H9 (cell line): ENCODE measurements at regions not wholly inside any gene's neighbourhood (a gene's known extent, or its start where the extent isn't known, plus 50 kb on each side); places are given as distances from the start of the nearest gene placed in this dataset.
A peak's percentile ranks its signal among the peaks of the same experiment; 100 is the strongest.

Experiments
- DNase-seq: peaks from one replicate; pipeline ENCODE4 v3.0.0-alpha.2; 2017
- H2AFZ ChIP-seq: one replicate; pipeline ENCODE4 v1.6.1; 2013; ENCODE audit warnings: mild to moderate bottlenecking, low read length, control low read depth, moderate library complexity
- H2AK5ac ChIP-seq: 2 replicates; pipeline ENCODE4 v1.6.1; 2013; ENCODE audit warnings: low read length, control low read depth, mixed read lengths; ENCODE audit not compliant: insufficient read length
- H2BK120ac ChIP-seq: one replicate; pipeline ENCODE4 v1.6.1; 2013; ENCODE audit warnings: low read depth, mild to moderate bottlenecking, low read length, control low read depth, inconsistent platforms; ENCODE audit not compliant: poor library complexity, severe bottlenecking
- H2BK12ac ChIP-seq: 2 replicates; pipeline ENCODE4 v1.6.1; 2013; ENCODE audit warnings: low read length, control low read depth, mixed read lengths, low read depth; ENCODE audit not compliant: insufficient read length
- H2BK15ac ChIP-seq: 2 replicates; pipeline ENCODE4 v1.6.1; 2013; ENCODE audit warnings: low read depth, low read length, control low read depth
- H2BK20ac ChIP-seq: one replicate; pipeline ENCODE4 v1.6.1; 2013; ENCODE audit warnings: low read depth, mild to moderate bottlenecking, low read length, control low read depth, inconsistent platforms; ENCODE audit not compliant: poor library complexity, severe bottlenecking
- H2BK5ac ChIP-seq: 2 replicates; pipeline ENCODE4 v1.6.1; 2013; ENCODE audit warnings: low read length, control low read depth, mixed read lengths; ENCODE audit not compliant: insufficient read length
- H3K14ac ChIP-seq: 2 replicates; pipeline ENCODE4 v1.6.1; 2013; ENCODE audit warnings: low read length, control low read depth; ENCODE audit not compliant: insufficient read depth
- H3K18ac ChIP-seq: 2 replicates; pipeline ENCODE4 v1.6.1; 2013; ENCODE audit warnings: low read depth, mild to moderate bottlenecking, mixed read lengths, low read length, control low read depth; ENCODE audit not compliant: insufficient read length
- H3K23ac ChIP-seq: 2 replicates; pipeline ENCODE4 v1.6.1; 2013; ENCODE audit warnings: low read length, control low read depth, mixed read lengths, low read depth; ENCODE audit not compliant: insufficient read length
- H3K23me2 ChIP-seq: 2 replicates; pipeline ENCODE4 v1.6.1; 2013; ENCODE audit warnings: low read depth, mild to moderate bottlenecking, mixed read lengths, low read length, control low read depth; ENCODE audit not compliant: insufficient read length, poor library complexity, severe bottlenecking
- H3K27ac ChIP-seq: 2 replicates; pipeline ENCODE4 v1.5.1; 2013; ENCODE audit warnings: low read length, control low read depth, mixed read lengths, low read depth; ENCODE audit not compliant: insufficient read length
- H3K27me3 ChIP-seq: 2 replicates; pipeline ENCODE4 v1.6.1; 2013; ENCODE audit warnings: low read length, control low read depth, inconsistent platforms; ENCODE audit not compliant: insufficient read depth
- H3K4ac ChIP-seq: 2 replicates; pipeline ENCODE4 v1.6.1; 2013; ENCODE audit warnings: low read depth, mild to moderate bottlenecking, control low read depth, inconsistent platforms, low read length, moderate library complexity
- H3K4me1 ChIP-seq: 2 replicates; pipeline ENCODE4 v1.6.1; 2013; ENCODE audit warnings: low read length, control low read depth, inconsistent platforms; ENCODE audit not compliant: insufficient read depth
- H3K4me2 ChIP-seq: 2 replicates; pipeline ENCODE4 v1.6.1; 2013; ENCODE audit warnings: low read length, control low read depth, mixed read lengths; ENCODE audit not compliant: insufficient read length, insufficient read depth
- H3K56ac ChIP-seq: 2 replicates; pipeline ENCODE4 v1.6.1; 2013; ENCODE audit warnings: low read depth, mild to moderate bottlenecking, mixed read lengths, low read length, control low read depth; ENCODE audit not compliant: insufficient read length
- H3K79me1 ChIP-seq: 2 replicates; pipeline ENCODE4 v1.6.1; 2013; ENCODE audit warnings: low read depth, mild to moderate bottlenecking, moderate library complexity, low read length, control low read depth, inconsistent platforms; ENCODE audit not compliant: insufficient read depth, poor library complexity, severe bottlenecking
- H3K79me2 ChIP-seq: 2 replicates; pipeline ENCODE4 v1.6.1; 2013; ENCODE audit warnings: low read length, control low read depth, inconsistent platforms; ENCODE audit not compliant: insufficient read depth
- H3K9ac ChIP-seq: 2 replicates; pipeline ENCODE4 v1.6.1; 2013; ENCODE audit warnings: low read length, control low read depth, mixed read lengths; ENCODE audit not compliant: insufficient read length; ENCODE audit errors: extremely low read depth
- H3K9me3 ChIP-seq: one replicate; pipeline ENCODE4 v1.6.1; 2013; ENCODE audit warnings: low read depth, low read length, inconsistent platforms; ENCODE audit not compliant: control insufficient read depth
- H3T11ph ChIP-seq: one replicate; pipeline ENCODE4 v1.6.1; 2013; ENCODE audit warnings: mild to moderate bottlenecking, low read length, control low read depth, inconsistent platforms
- H4K20me1 ChIP-seq: one replicate; pipeline ENCODE4 v1.6.1; 2013; ENCODE audit not compliant: control insufficient read depth, insufficient read length, insufficient read depth
- H4K5ac ChIP-seq: 2 replicates; pipeline ENCODE4 v1.6.1; 2013; ENCODE audit warnings: low read depth, mild to moderate bottlenecking, mixed read lengths, low read length, control low read depth; ENCODE audit not compliant: insufficient read length
- H4K8ac ChIP-seq: replicated peaks from 2 replicates; pipeline ENCODE4 v1.6.1; 2013; ENCODE audit warnings: low read length, control low read depth, mixed read lengths, low read depth; ENCODE audit not compliant: insufficient read length
- H4K91ac ChIP-seq: 2 replicates; pipeline ENCODE4 v1.6.1; 2013; ENCODE audit warnings: low read depth, mild to moderate bottlenecking, moderate library complexity, mixed read lengths, low read length, control low read depth; ENCODE audit not compliant: insufficient read length
- H3K27ac Mint-ChIP-seq, 3 experiments: 2 replicates in 2 of 3; 3 replicates in 1 of 3; pipeline ENCODE4 v1.8.0; 2020 to 2021; ENCODE audit warnings: mixed read lengths in 3 of 3, mild to moderate bottlenecking in 1 of 3, moderate library complexity in 1 of 3
- H3K27me3 Mint-ChIP-seq: 2 replicates; pipeline ENCODE4 v1.8.0; 2021; ENCODE audit warnings: low read depth, mild to moderate bottlenecking, moderate library complexity, mixed read lengths
- H3K36me3 Mint-ChIP-seq, 3 experiments: 2 replicates in 2 of 3; 3 replicates in 1 of 3; pipeline ENCODE4 v1.8.0; 2020 to 2021; ENCODE audit warnings: low read depth in 3 of 3, mixed read lengths in 3 of 3; ENCODE audit not compliant: insufficient read depth in 1 of 3
- H3K4me1 Mint-ChIP-seq, 2 experiments: 2 replicates each; pipeline ENCODE4 v1.8.0; 2020; ENCODE audit warnings: mixed read lengths in 2 of 2
- H3K4me3 Mint-ChIP-seq, 2 experiments: 2 replicates in 1 of 2; 3 replicates in 1 of 2; pipeline ENCODE4 v1.8.0; 2020 to 2021; ENCODE audit warnings: mild to moderate bottlenecking in 2 of 2, mixed read lengths in 2 of 2, moderate library complexity in 1 of 2
- H3K9me3 Mint-ChIP-seq, 2 experiments: 2 replicates in 1 of 2; 3 replicates in 1 of 2; pipeline ENCODE4 v1.8.0; 2020; ENCODE audit warnings: mild to moderate bottlenecking in 2 of 2, mixed read lengths in 2 of 2, moderate library complexity in 1 of 2
- WGBS: extraction: QIAGEN DNeasy Blood & Tissue Kit; methylation state at CpG from one replicate; pipeline ENCODE4 v1.1.7; 2013; ENCODE audit warnings: missing lambda C conversion rate, low lambda C conversion rate, mixed read lengths; ENCODE audit not compliant: insufficient read length; ENCODE audit errors: extremely low coverage; 5-methylcytosine and 5-hydroxymethylcytosine counted together
- TF ChIP-seq, protein P1 (sequence below): fragments of 200-600 bp; sonication (generic); conservative IDR thresholded peaks from 3 replicates; pipeline ENCODE4 v1.8.0; 2021; ENCODE audit warnings: antibody characterized with exemption, mild to moderate bottlenecking

DNA sequence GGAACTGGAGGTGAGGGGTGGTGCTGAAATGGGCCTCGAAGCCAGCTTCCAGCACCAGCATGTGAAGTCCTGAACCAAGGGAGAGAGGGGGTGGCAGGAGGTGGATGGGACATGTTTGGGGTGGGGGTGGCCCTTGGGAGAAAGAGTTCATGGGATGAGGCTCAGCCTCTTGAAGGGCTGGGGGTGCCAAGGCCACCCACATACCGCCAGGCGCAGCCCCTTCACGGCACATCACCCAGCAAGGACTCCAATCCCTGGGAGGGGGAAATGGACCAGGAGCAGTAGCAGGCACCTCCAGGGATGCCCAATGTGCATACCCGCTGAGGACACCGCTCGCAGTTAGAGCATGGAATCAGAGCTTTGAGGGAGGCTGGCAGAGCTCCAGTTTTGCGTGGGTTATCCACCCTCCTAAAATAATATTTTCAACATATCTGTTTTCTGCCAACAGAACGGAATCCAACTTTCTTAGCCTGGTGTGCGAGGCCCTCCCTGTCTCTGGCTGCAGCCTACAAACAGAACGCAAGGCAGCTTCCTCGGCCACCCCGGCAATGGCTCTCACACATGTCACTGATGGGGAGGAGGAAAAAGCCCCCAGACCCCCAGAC, 140.5 kb upstream of the VSTM2B start:
- H4K20me1 ChIP-seq: no peaks in the 10 kb centered on the region
- no peaks in the 10 kb centered on the region for H3K79me2 ChIP-seq
- no peak overlapping the region for H3K9ac ChIP-seq
- H2AK5ac ChIP-seq: no peak overlapping the region
- no peaks in the 10 kb centered on the region; a peak in 2 of 5 replicates for H3K9me3 Mint-ChIP-seq
- no peaks in the 10 kb centered on the region for H3K27me3 ChIP-seq
- H3K14ac ChIP-seq: no peak overlapping the region
- no peak overlapping the region for H2BK120ac ChIP-seq
- no peak overlapping the region for H3K23ac ChIP-seq
- peaks cover 2% of the 10 kb centered on the region for H3K27me3 Mint-ChIP-seq
- no peak overlapping the region for H2BK20ac ChIP-seq
- H4K5ac ChIP-seq: no peak overlapping the region
- no peaks in the 10 kb centered on the region for H3K9me3 ChIP-seq
- peak overlapping the region; percentile 33 for H3K18ac ChIP-seq
- H3K23me2 ChIP-seq: no peaks in the 10 kb centered on the region
- no peak overlapping the region for H3T11ph ChIP-seq
- TF ChIP-seq, protein P1, sequence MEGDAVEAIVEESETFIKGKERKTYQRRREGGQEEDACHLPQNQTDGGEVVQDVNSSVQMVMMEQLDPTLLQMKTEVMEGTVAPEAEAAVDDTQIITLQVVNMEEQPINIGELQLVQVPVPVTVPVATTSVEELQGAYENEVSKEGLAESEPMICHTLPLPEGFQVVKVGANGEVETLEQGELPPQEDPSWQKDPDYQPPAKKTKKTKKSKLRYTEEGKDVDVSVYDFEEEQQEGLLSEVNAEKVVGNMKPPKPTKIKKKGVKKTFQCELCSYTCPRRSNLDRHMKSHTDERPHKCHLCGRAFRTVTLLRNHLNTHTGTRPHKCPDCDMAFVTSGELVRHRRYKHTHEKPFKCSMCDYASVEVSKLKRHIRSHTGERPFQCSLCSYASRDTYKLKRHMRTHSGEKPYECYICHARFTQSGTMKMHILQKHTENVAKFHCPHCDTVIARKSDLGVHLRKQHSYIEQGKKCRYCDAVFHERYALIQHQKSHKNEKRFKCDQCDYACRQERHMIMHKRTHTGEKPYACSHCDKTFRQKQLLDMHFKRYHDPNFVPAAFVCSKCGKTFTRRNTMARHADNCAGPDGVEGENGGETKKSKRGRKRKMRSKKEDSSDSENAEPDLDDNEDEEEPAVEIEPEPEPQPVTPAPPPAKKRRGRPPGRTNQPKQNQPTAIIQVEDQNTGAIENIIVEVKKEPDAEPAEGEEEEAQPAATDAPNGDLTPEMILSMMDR: no peak
- peaks cover 0 to 2% (median 0%) of the 10 kb centered on the region in 3 experiments; a peak in 1 of 7 replicates for H3K36me3 Mint-ChIP-seq
- H2AFZ ChIP-seq: no peak overlapping the region
- H3K4me3 Mint-ChIP-seq: no peak overlapping the region
- no peak for DNase-seq
- H3K4me1 Mint-ChIP-seq: peaks cover 19 to 28% of the 10 kb centered on the region in 2 experiments
- no peak overlapping the region for H3K27ac ChIP-seq
- H3K4me1 ChIP-seq: no peaks in the 10 kb centered on the region
- H2BK5ac ChIP-seq: no peak overlapping the region
- no peak overlapping the region for H4K91ac ChIP-seq
- H3K79me1 ChIP-seq: no peaks in the 10 kb centered on the region
- H3K27ac Mint-ChIP-seq: no peak overlapping the region; a peak in 1 of 7 replicates
- no peak overlapping the region for H2BK15ac ChIP-seq
- no peak overlapping the region for H3K56ac ChIP-seq
- H3K4ac ChIP-seq: no peak overlapping the region
- no peak overlapping the region for H2BK12ac ChIP-seq
- no CpG with 5 or more reads among the region's 13 CpGs for WGBS
- no peak overlapping the region for H3K4me2 ChIP-seq
- no peak overlapping the region for H4K8ac ChIP-seq
